SK-N-SH (cell line): ENCODE measurements at regions not wholly inside any gene's neighbourhood (a gene's known extent, or its start where the extent isn't known, plus 50 kb on each side); places are given as distances from the start of the nearest gene placed in this dataset.

ENCODE experiments used
- CTCF ChIA-PET: fragments of 300-600, 350-600 bp; formaldehyde crosslinking; extraction: SDS; loops from one replicate; lab custom pipeline; 2021; lab: Yijun Ruan, JAX
- POLR2A ChIA-PET: fragments of 350-600 bp; sonication (Branson Sonifier 250); formaldehyde crosslinking; extraction: SDS; loops from one replicate; lab custom pipeline; 2020; ENCODE audit warnings: antibody characterized with exemption, inconsistent platforms; lab: Yijun Ruan, JAX
- DNase-seq: peaks from one replicate; pipeline ENCODE4 v3.0.0; 2012
- H2AFZ ChIP-seq: fragments of 200-600 bp; sonication (generic); 2 replicates; pipeline ENCODE4 v1.8.1; 2016; ENCODE audit warnings: antibody characterized with exemption, mild to moderate bottlenecking, low read depth
- H3F3A ChIP-seq: fragments of 200-600 bp; sonication (generic); replicated peaks from 2 replicates; pipeline ENCODE3; 2016; ENCODE audit warnings: antibody characterized with exemption, mild to moderate bottlenecking; ENCODE audit not compliant: insufficient read depth
- H3K27ac ChIP-seq, 2 experiments: fragments of 200-500 bp in 1 of 2; fragments of 200-600 bp in 1 of 2; sonication (Bioruptor generic) in 1 of 2; sonication (generic), shearing (Covaris generic) in 1 of 2; 2 replicates each; pipeline versions ENCODE4 v1.5.1 to v1.6.1; 2014 to 2016; ENCODE audit warnings: low read depth in 2 of 2, inconsistent platforms in 1 of 2, low read length in 1 of 2, mild to moderate bottlenecking in 1 of 2, mixed read lengths in 1 of 2
- H3K27me3 ChIP-seq: fragments of 200-600 bp; sonication (generic), shearing (Covaris generic); 2 replicates; pipeline ENCODE4 v1.6.1; 2016; ENCODE audit warnings: mixed run types; ENCODE audit not compliant: insufficient read depth
- H3K36me3 ChIP-seq, 2 experiments: fragments of 200-500 bp in 1 of 2; fragments of 200-600 bp in 1 of 2; sonication (Bioruptor generic) in 1 of 2; sonication (generic) in 1 of 2; replicated peaks in 1 of 2; 2 replicates each; pipeline versions ENCODE3 to v1.5.1; 2014 to 2016; ENCODE audit warnings: low read length in 1 of 2, mild to moderate bottlenecking in 1 of 2; ENCODE audit not compliant: insufficient read depth in 2 of 2, control insufficient read depth in 1 of 2
- H3K4me1 ChIP-seq, 2 experiments: fragments of 200-500 bp in 1 of 2; fragments of 200-600 bp in 1 of 2; sonication (Bioruptor generic) in 1 of 2; sonication (generic), shearing (Covaris generic) in 1 of 2; 2 replicates each; pipeline versions ENCODE4 v1.5.1 to v1.6.1; 2014 to 2016; ENCODE audit warnings: low read depth in 1 of 2, low read length in 1 of 2, mixed run types in 1 of 2; ENCODE audit not compliant: insufficient read depth in 2 of 2, control insufficient read depth in 1 of 2
- H3K4me2 ChIP-seq: fragments of 200-600 bp; sonication (generic), shearing (Covaris generic); 2 replicates; pipeline ENCODE4 v1.6.1; 2017; ENCODE audit warnings: mixed run types
- H3K4me3 ChIP-seq, 2 experiments: fragments of 200-500 bp in 1 of 2; fragments of 200-600 bp in 1 of 2; sonication (Bioruptor generic) in 1 of 2; sonication (generic), shearing (Covaris generic) in 1 of 2; 2 replicates each; pipeline versions ENCODE4 v1.5.1 to v1.8.1; 2014 to 2016; ENCODE audit warnings: low read depth in 2 of 2, inconsistent platforms in 1 of 2, low read length in 1 of 2, mild to moderate bottlenecking in 1 of 2, mixed read lengths in 1 of 2, moderate library complexity in 1 of 2
- H3K79me2 ChIP-seq: fragments of 200-600 bp; sonication (generic); 2 replicates; pipeline ENCODE4 v1.8.1; 2017; ENCODE audit warnings: mild to moderate bottlenecking; ENCODE audit not compliant: insufficient read depth
- H3K9ac ChIP-seq: fragments of 200-600 bp; sonication (generic); 2 replicates; pipeline ENCODE4 v1.6.1; 2017; ENCODE audit warnings: mixed run types
- H3K9me2 ChIP-seq: fragments of 200-600 bp; sonication (generic); 2 replicates; pipeline ENCODE4 v1.6.1; 2017; ENCODE audit warnings: mixed run types
- H3K9me3 ChIP-seq: fragments of 200-600 bp; sonication (generic); 2 replicates; pipeline ENCODE4 v1.6.1; 2017; ENCODE audit warnings: mixed run types, mild to moderate bottlenecking, moderate library complexity
- H4K20me1 ChIP-seq: fragments of 200-600 bp; sonication (generic); 2 replicates; pipeline ENCODE4 v1.6.1; 2017; ENCODE audit warnings: mild to moderate bottlenecking, mixed run types; ENCODE audit not compliant: insufficient read depth
- GABPA ChIP-seq: IDR thresholded peaks from 2 replicates; pipeline ENCODE4 v1.4.0; 2012; ENCODE audit warnings: low read depth, mild to moderate bottlenecking
- MEF2A ChIP-seq: IDR thresholded peaks from 2 replicates; pipeline ENCODE4 v1.4.0; 2012; ENCODE audit warnings: low read depth, borderline replicate concordance
- NRF1 ChIP-seq: IDR thresholded peaks from 2 replicates; pipeline ENCODE4 v1.6.1; 2012; ENCODE audit warnings: low read depth, mild to moderate bottlenecking, low read length
- POLR2AphosphoS5 ChIP-seq: IDR thresholded peaks from 2 replicates; pipeline ENCODE4 v1.6.1; 2012; ENCODE audit warnings: low read depth, low read length
- RCOR1 ChIP-seq: fragments of 150-350 bp; IDR thresholded peaks from 2 replicates; pipeline ENCODE4 v1.6.1; 2017; ENCODE audit warnings: antibody characterized with exemption, low read length
- RXRA ChIP-seq: IDR thresholded peaks from 2 replicates; pipeline ENCODE4 v1.4.0; 2012; ENCODE audit warnings: low read depth, mild to moderate bottlenecking, borderline replicate concordance
- SMC3 ChIP-seq: IDR thresholded peaks from 2 replicates; pipeline ENCODE4 v1.6.1; 2012; ENCODE audit warnings: low read depth, low read length, improper control_type of control experiment
- WGBS: methylation state at CpG from one replicate; pipeline ENCODE4 v1.1.6; 2017; ENCODE audit warnings: low lambda C conversion rate; 5-methylcytosine and 5-hydroxymethylcytosine counted together
- TF ChIP-seq, protein P1 (sequence below): IDR thresholded peaks from 2 replicates; pipeline ENCODE4 v1.6.1; 2012; ENCODE audit warnings: mild to moderate bottlenecking, low read depth, low read length, moderate library complexity
- TF ChIP-seq, protein P2 (sequence below): fragments of 150-350 bp; IDR thresholded peaks from 2 replicates; pipeline ENCODE4 v1.6.1; 2017; ENCODE audit warnings: antibody characterized with exemption, low read length, low read depth, borderline replicate concordance
- TF ChIP-seq, protein P3 (sequence below): IDR thresholded peaks from 2 replicates; pipeline ENCODE4; 2012
- TF ChIP-seq, protein P4 (sequence below): IDR thresholded peaks from 2 replicates; pipeline ENCODE4 v1.4.0; 2012; ENCODE audit warnings: low read depth, borderline replicate concordance

DNA sequence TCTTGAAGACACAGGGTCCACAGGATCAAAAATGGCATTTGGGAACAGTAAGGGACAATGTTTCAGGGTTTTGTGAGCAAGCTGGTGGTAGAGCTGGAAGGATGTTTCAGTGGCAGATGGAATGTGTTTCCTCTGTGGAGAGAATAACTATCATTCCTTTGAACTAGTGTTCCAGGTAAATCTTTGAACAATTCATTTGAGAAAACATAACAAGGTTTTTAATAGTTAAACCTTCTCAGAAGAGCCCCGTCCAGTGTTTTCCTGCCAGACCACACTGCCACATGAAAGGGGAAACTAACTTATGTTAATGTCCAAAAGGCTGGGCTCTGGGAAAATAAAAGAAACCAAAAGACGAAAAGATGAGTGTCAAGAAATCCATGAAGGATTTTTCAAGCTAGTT lies 207.0 kb upstream of the ZNF462 start:
- Histone ChIP-seq H3F3A (no peaks in the 10 kb centered on the region), H3K4me3 (no peak overlapping the region), H3K9ac (no peak overlapping the region), H2AFZ (no peak overlapping the region), H3K27me3 (no peaks in the 10 kb centered on the region), H3K27ac (no peak overlapping the region), H3K9me3 (no peaks in the 10 kb centered on the region), H3K9me2 (no peaks in the 10 kb centered on the region), H3K79me2 (no peaks in the 10 kb centered on the region), H3K36me3 (no peaks in the 10 kb centered on the region), H3K4me1 (no peaks in the 10 kb centered on the region), H3K4me2 (no peak overlapping the region), H4K20me1 (no peaks in the 10 kb centered on the region)
- CTCF ChIA-PET = interaction anchor here (0.7 to 1.1 kb wide), 2 partner anchors 25 to 290 kb away, joined by 3 read pairs; no protein-coding TSS in a partner anchor
- TF ChIP-seq, protein P1, sequence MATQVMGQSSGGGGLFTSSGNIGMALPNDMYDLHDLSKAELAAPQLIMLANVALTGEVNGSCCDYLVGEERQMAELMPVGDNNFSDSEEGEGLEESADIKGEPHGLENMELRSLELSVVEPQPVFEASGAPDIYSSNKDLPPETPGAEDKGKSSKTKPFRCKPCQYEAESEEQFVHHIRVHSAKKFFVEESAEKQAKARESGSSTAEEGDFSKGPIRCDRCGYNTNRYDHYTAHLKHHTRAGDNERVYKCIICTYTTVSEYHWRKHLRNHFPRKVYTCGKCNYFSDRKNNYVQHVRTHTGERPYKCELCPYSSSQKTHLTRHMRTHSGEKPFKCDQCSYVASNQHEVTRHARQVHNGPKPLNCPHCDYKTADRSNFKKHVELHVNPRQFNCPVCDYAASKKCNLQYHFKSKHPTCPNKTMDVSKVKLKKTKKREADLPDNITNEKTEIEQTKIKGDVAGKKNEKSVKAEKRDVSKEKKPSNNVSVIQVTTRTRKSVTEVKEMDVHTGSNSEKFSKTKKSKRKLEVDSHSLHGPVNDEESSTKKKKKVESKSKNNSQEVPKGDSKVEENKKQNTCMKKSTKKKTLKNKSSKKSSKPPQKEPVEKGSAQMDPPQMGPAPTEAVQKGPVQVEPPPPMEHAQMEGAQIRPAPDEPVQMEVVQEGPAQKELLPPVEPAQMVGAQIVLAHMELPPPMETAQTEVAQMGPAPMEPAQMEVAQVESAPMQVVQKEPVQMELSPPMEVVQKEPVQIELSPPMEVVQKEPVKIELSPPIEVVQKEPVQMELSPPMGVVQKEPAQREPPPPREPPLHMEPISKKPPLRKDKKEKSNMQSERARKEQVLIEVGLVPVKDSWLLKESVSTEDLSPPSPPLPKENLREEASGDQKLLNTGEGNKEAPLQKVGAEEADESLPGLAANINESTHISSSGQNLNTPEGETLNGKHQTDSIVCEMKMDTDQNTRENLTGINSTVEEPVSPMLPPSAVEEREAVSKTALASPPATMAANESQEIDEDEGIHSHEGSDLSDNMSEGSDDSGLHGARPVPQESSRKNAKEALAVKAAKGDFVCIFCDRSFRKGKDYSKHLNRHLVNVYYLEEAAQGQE = no peak
- TF ChIP-seq RXRA (no peak), MEF2A (no peak), POLR2AphosphoS5 (no peak), GABPA (no peak), NRF1 (no peak), RCOR1 (no peak), SMC3 (no peak)
- TF ChIP-seq, protein P2, sequence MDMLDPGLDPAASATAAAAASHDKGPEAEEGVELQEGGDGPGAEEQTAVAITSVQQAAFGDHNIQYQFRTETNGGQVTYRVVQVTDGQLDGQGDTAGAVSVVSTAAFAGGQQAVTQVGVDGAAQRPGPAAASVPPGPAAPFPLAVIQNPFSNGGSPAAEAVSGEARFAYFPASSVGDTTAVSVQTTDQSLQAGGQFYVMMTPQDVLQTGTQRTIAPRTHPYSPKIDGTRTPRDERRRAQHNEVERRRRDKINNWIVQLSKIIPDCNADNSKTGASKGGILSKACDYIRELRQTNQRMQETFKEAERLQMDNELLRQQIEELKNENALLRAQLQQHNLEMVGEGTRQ = no peak
- TF ChIP-seq, protein P3, sequence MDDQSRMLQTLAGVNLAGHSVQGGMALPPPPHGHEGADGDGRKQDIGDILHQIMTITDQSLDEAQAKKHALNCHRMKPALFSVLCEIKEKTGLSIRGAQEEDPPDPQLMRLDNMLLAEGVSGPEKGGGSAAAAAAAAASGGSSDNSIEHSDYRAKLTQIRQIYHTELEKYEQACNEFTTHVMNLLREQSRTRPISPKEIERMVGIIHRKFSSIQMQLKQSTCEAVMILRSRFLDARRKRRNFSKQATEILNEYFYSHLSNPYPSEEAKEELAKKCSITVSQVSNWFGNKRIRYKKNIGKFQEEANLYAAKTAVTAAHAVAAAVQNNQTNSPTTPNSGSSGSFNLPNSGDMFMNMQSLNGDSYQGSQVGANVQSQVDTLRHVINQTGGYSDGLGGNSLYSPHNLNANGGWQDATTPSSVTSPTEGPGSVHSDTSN = no peak
- TF ChIP-seq, protein P4, sequence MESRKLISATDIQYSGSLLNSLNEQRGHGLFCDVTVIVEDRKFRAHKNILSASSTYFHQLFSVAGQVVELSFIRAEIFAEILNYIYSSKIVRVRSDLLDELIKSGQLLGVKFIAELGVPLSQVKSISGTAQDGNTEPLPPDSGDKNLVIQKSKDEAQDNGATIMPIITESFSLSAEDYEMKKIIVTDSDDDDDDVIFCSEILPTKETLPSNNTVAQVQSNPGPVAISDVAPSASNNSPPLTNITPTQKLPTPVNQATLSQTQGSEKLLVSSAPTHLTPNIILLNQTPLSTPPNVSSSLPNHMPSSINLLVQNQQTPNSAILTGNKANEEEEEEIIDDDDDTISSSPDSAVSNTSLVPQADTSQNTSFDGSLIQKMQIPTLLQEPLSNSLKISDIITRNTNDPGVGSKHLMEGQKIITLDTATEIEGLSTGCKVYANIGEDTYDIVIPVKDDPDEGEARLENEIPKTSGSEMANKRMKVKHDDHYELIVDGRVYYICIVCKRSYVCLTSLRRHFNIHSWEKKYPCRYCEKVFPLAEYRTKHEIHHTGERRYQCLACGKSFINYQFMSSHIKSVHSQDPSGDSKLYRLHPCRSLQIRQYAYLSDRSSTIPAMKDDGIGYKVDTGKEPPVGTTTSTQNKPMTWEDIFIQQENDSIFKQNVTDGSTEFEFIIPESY = no peak
- POLR2A ChIA-PET = no interaction called here
- 24% methylated on average over 2 of the region's 2 CpGs for WGBS
- no peak for DNase-seq
